GM23338 (cell line): ENCODE measurements at regions not wholly inside any gene's neighbourhood (a gene's known extent, or its start where the extent isn't known, plus 50 kb on each side); places are given as distances from the start of the nearest gene placed in this dataset.

Source experiments
- CREB1 ChIP-seq: fragments of 250-450 bp; sonication (Bioruptor Pico); IDR thresholded peaks from 2 replicates; pipeline ENCODE4 v1.5.0; 2020; ENCODE audit warnings: low read depth, mild to moderate bottlenecking, moderate library complexity
- EZH2 ChIP-seq: fragments of 200-600 bp; sonication (generic); IDR thresholded peaks from one replicate; pipeline ENCODE4 v1.8.0; 2017; ENCODE audit warnings: antibody characterized with exemption, mild to moderate bottlenecking, low read depth; ENCODE audit not compliant: unreplicated experiment
- EZH2phosphoT487 ChIP-seq: fragments of 200-600 bp; sonication (generic); IDR thresholded peaks from one replicate; pipeline ENCODE4 v1.8.1; 2018; ENCODE audit warnings: antibody characterized with exemption; ENCODE audit not compliant: unreplicated experiment
- JUNB ChIP-seq: IDR thresholded peaks from one replicate; pipeline ENCODE4 v1.6.1; 2016; ENCODE audit warnings: antibody characterized with exemption; ENCODE audit not compliant: unreplicated experiment
- NANOG ChIP-seq: IDR thresholded peaks from 2 replicates; pipeline ENCODE4 v1.6.1; 2016; ENCODE audit warnings: antibody characterized with exemption, borderline replicate concordance
- POLR2AphosphoS5 ChIP-seq: IDR thresholded peaks from 2 replicates; pipeline ENCODE4 v1.6.1; 2016; ENCODE audit warnings: antibody characterized with exemption, low read depth
- STAT1 ChIP-seq: IDR thresholded peaks from one replicate; pipeline ENCODE4 v1.6.1; 2016; ENCODE audit warnings: antibody characterized with exemption; ENCODE audit not compliant: unreplicated experiment
- TF ChIP-seq, protein P1 (sequence below), 2 experiments: fragments of 200-600 bp in 1 of 2; sonication (generic) in 1 of 2; conservative IDR thresholded peaks; 2 replicates each; pipeline versions ENCODE4 v1.5.1 to v1.6.1; 2016 to 2017; ENCODE audit warnings: antibody characterized with exemption in 2 of 2, low read depth in 2 of 2, mild to moderate bottlenecking in 2 of 2, moderate library complexity in 1 of 2
- TF ChIP-seq, protein P2 (sequence below): IDR thresholded peaks from one replicate; pipeline ENCODE4 v1.6.1; 2018; ENCODE audit warnings: antibody characterized with exemption; ENCODE audit not compliant: unreplicated experiment
- TF ChIP-seq, protein P3 (sequence below): fragments of 250-450 bp; sonication (Bioruptor Pico); IDR thresholded peaks from 2 replicates; pipeline ENCODE4 v1.5.0; 2020; ENCODE audit warnings: mild to moderate bottlenecking, moderate library complexity

DNA sequence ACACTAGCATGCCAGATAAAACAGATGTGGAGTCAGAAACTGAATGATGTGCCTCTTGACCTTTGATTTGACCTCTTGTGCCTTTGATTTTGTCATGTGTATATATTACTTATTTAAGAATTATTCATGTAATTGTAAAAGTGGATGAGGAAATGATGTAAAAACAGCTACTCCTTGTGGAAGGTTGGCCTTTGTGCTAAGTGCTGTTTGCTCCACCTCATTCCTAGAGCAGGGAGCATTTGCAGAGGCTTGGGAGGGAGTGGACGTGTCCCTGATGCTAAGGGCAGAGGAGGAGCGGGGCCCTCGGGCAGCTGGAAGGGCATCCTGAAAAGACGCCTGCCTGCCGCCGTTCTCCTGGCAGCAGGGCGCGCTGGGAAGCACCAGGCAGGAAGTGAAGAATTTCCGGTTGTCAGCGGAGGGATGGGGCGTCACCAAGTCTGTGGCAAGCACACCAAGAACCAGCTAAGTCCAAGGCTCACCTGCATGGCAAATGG is 197.6 kb upstream of the ZNF32 start:
- TF ChIP-seq NANOG: no peak
- TF ChIP-seq, protein P1, sequence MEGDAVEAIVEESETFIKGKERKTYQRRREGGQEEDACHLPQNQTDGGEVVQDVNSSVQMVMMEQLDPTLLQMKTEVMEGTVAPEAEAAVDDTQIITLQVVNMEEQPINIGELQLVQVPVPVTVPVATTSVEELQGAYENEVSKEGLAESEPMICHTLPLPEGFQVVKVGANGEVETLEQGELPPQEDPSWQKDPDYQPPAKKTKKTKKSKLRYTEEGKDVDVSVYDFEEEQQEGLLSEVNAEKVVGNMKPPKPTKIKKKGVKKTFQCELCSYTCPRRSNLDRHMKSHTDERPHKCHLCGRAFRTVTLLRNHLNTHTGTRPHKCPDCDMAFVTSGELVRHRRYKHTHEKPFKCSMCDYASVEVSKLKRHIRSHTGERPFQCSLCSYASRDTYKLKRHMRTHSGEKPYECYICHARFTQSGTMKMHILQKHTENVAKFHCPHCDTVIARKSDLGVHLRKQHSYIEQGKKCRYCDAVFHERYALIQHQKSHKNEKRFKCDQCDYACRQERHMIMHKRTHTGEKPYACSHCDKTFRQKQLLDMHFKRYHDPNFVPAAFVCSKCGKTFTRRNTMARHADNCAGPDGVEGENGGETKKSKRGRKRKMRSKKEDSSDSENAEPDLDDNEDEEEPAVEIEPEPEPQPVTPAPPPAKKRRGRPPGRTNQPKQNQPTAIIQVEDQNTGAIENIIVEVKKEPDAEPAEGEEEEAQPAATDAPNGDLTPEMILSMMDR (conservative IDR thresholded peaks at IDR 0.05; ENCODE audit: low read depth in 2 of 2): no peak
- TF ChIP-seq, protein P2, sequence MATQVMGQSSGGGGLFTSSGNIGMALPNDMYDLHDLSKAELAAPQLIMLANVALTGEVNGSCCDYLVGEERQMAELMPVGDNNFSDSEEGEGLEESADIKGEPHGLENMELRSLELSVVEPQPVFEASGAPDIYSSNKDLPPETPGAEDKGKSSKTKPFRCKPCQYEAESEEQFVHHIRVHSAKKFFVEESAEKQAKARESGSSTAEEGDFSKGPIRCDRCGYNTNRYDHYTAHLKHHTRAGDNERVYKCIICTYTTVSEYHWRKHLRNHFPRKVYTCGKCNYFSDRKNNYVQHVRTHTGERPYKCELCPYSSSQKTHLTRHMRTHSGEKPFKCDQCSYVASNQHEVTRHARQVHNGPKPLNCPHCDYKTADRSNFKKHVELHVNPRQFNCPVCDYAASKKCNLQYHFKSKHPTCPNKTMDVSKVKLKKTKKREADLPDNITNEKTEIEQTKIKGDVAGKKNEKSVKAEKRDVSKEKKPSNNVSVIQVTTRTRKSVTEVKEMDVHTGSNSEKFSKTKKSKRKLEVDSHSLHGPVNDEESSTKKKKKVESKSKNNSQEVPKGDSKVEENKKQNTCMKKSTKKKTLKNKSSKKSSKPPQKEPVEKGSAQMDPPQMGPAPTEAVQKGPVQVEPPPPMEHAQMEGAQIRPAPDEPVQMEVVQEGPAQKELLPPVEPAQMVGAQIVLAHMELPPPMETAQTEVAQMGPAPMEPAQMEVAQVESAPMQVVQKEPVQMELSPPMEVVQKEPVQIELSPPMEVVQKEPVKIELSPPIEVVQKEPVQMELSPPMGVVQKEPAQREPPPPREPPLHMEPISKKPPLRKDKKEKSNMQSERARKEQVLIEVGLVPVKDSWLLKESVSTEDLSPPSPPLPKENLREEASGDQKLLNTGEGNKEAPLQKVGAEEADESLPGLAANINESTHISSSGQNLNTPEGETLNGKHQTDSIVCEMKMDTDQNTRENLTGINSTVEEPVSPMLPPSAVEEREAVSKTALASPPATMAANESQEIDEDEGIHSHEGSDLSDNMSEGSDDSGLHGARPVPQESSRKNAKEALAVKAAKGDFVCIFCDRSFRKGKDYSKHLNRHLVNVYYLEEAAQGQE: no peak
- TF ChIP-seq STAT1: no peak
- TF ChIP-seq POLR2AphosphoS5: no peak
- TF ChIP-seq EZH2phosphoT487: no peak
- TF ChIP-seq, protein P3, sequence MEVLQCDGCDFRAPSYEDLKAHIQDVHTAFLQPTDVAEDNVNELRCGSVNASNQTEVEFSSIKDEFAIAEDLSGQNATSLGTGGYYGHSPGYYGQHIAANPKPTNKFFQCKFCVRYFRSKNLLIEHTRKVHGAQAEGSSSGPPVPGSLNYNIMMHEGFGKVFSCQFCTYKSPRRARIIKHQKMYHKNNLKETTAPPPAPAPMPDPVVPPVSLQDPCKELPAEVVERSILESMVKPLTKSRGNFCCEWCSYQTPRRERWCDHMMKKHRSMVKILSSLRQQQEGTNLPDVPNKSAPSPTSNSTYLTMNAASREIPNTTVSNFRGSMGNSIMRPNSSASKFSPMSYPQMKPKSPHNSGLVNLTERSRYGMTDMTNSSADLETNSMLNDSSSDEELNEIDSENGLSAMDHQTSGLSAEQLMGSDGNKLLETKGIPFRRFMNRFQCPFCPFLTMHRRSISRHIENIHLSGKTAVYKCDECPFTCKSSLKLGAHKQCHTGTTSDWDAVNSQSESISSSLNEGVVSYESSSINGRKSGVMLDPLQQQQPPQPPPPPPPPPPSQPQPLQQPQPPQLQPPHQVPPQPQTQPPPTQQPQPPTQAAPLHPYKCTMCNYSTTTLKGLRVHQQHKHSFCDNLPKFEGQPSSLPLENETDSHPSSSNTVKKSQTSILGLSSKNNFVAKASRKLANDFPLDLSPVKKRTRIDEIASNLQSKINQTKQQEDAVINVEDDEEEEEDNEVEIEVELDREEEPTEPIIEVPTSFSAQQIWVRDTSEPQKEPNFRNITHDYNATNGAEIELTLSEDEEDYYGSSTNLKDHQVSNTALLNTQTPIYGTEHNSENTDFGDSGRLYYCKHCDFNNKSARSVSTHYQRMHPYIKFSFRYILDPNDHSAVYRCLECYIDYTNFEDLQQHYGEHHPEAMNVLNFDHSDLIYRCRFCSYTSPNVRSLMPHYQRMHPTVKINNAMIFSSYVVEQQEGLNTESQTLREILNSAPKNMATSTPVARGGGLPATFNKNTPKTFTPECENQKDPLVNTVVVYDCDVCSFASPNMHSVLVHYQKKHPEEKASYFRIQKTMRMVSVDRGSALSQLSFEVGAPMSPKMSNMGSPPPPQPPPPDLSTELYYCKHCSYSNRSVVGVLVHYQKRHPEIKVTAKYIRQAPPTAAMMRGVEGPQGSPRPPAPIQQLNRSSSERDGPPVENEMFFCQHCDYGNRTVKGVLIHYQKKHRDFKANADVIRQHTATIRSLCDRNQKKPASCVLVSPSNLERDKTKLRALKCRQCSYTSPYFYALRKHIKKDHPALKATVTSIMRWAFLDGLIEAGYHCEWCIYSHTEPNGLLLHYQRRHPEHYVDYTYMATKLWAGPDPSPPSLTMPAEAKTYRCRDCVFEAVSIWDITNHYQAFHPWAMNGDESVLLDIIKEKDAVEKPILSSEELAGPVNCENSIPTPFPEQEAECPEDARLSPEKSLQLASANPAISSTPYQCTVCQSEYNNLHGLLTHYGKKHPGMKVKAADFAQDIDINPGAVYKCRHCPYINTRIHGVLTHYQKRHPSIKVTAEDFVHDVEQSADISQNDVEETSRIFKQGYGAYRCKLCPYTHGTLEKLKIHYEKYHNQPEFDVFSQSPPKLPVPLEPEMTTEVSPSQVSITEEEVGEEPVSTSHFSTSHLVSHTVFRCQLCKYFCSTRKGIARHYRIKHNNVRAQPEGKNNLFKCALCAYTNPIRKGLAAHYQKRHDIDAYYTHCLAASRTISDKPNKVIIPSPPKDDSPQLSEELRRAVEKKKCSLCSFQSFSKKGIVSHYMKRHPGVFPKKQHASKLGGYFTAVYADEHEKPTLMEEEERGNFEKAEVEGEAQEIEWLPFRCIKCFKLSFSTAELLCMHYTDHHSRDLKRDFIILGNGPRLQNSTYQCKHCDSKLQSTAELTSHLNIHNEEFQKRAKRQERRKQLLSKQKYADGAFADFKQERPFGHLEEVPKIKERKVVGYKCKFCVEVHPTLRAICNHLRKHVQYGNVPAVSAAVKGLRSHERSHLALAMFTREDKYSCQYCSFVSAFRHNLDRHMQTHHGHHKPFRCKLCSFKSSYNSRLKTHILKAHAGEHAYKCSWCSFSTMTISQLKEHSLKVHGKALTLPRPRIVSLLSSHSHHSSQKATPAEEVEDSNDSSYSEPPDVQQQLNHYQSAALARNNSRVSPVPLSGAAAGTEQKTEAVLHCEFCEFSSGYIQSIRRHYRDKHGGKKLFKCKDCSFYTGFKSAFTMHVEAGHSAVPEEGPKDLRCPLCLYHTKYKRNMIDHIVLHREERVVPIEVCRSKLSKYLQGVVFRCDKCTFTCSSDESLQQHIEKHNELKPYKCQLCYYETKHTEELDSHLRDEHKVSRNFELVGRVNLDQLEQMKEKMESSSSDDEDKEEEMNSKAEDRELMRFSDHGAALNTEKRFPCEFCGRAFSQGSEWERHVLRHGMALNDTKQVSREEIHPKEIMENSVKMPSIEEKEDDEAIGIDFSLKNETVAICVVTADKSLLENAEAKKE: no peak
- no peak for TF ChIP-seq EZH2
- no peak for TF ChIP-seq CREB1 (CRISPR knock-in tag)
- TF ChIP-seq JUNB: no peak
